Mesenchymal stem cell (in vitro differentiated cells and primary cell): ENCODE measurements at regions not wholly inside any gene's neighbourhood (a gene's known extent, or its start where the extent isn't known, plus 50 kb on each side); places are given as distances from the start of the nearest gene placed in this dataset.

Source experiments
- DNase-seq: peaks from one replicate; pipeline ENCODE4 v3.0.0-alpha.2; 2013
- H2AFZ ChIP-seq: one replicate; pipeline ENCODE4 v1.6.1; 2013; ENCODE audit warnings: low read depth, mild to moderate bottlenecking, control low read depth, inconsistent platforms, low read length, moderate library complexity
- H2AK5ac ChIP-seq: 2 replicates; pipeline ENCODE4 v1.6.1; 2013; ENCODE audit warnings: low read length, moderate library complexity, mild to moderate bottlenecking, inconsistent platforms; ENCODE audit not compliant: severe bottlenecking
- H2BK120ac ChIP-seq: one replicate; pipeline ENCODE4 v1.6.1; 2013; ENCODE audit warnings: low read depth, mild to moderate bottlenecking, inconsistent platforms, low read length, moderate library complexity
- H2BK12ac ChIP-seq, 2 experiments: one replicate each; pipeline ENCODE4 v1.6.1; 2013; ENCODE audit warnings: inconsistent platforms in 2 of 2, low read length in 2 of 2, mild to moderate bottlenecking in 2 of 2, moderate library complexity in 2 of 2, control low read depth in 1 of 2
- H2BK15ac ChIP-seq: one replicate; pipeline ENCODE4 v1.6.1; 2013; ENCODE audit warnings: mild to moderate bottlenecking, low read depth, inconsistent platforms; ENCODE audit not compliant: poor library complexity, severe bottlenecking
- H2BK5ac ChIP-seq: 2 replicates; pipeline ENCODE4 v1.6.1; 2013; ENCODE audit warnings: low read depth, mild to moderate bottlenecking, low read length, control low read depth, inconsistent platforms; ENCODE audit not compliant: poor library complexity, severe bottlenecking
- H3K14ac ChIP-seq, 2 experiments: one replicate each; pipeline ENCODE4 v1.6.1; 2013; ENCODE audit warnings: inconsistent platforms in 2 of 2, low read length in 2 of 2, control low read depth in 1 of 2, mild to moderate bottlenecking in 1 of 2, moderate library complexity in 1 of 2
- H3K18ac ChIP-seq, 2 experiments: one replicate each; pipeline ENCODE4 v1.6.1; 2013; ENCODE audit warnings: inconsistent platforms in 2 of 2, low read length in 2 of 2, control low read depth in 1 of 2, low read depth in 1 of 2, mild to moderate bottlenecking in 1 of 2
- H3K23ac ChIP-seq, 2 experiments: one replicate each; pipeline ENCODE4 v1.6.1; 2013; ENCODE audit warnings: inconsistent platforms in 2 of 2, low read length in 2 of 2, mild to moderate bottlenecking in 2 of 2, moderate library complexity in 2 of 2, control low read depth in 1 of 2
- H3K27ac ChIP-seq: 2 replicates; pipeline ENCODE4 v1.5.1; 2013; ENCODE audit warnings: mild to moderate bottlenecking, moderate library complexity, low read length, control low read depth, inconsistent platforms; ENCODE audit not compliant: poor library complexity, severe bottlenecking
- H3K27me3 ChIP-seq, 2 experiments: 2 replicates each; pipeline versions ENCODE4 v1.6.1 to v1.7.0; 2013; ENCODE audit warnings: low read length in 2 of 2, mild to moderate bottlenecking in 2 of 2, moderate library complexity in 2 of 2, control low read depth in 1 of 2, inconsistent platforms in 1 of 2; ENCODE audit not compliant: control insufficient read depth in 1 of 2, insufficient read depth in 1 of 2
- H3K36me3 ChIP-seq, 2 experiments: 2 replicates each; pipeline versions ENCODE4 v1.6.1 to v1.7.0; 2013; ENCODE audit warnings: low read length in 2 of 2, control low read depth in 1 of 2, inconsistent platforms in 1 of 2, low read depth in 1 of 2, mild to moderate bottlenecking in 1 of 2; ENCODE audit not compliant: insufficient read depth in 2 of 2, control insufficient read depth in 1 of 2
- H3K4ac ChIP-seq, 2 experiments: one replicate each; pipeline ENCODE4 v1.6.1; 2013; ENCODE audit warnings: inconsistent platforms in 2 of 2, low read length in 2 of 2, mild to moderate bottlenecking in 2 of 2, moderate library complexity in 2 of 2, control low read depth in 1 of 2, low read depth in 1 of 2
- H3K4me1 ChIP-seq: 2 replicates; pipeline ENCODE4 v1.6.1; 2013; ENCODE audit warnings: low read depth, low read length, control low read depth; ENCODE audit not compliant: control insufficient read depth, insufficient read depth
- H3K4me2 ChIP-seq: 2 replicates; pipeline ENCODE4 v1.6.1; 2013; ENCODE audit warnings: low read length, mild to moderate bottlenecking, inconsistent platforms; ENCODE audit not compliant: poor library complexity, severe bottlenecking
- H3K4me3 ChIP-seq, 2 experiments: 2 replicates each; pipeline versions ENCODE4 v1.5.1 to v1.7.0; 2013; ENCODE audit warnings: low read length in 2 of 2, mild to moderate bottlenecking in 2 of 2, control low read depth in 1 of 2, low read depth in 1 of 2; ENCODE audit not compliant: insufficient read depth in 1 of 2
- H3K79me1 ChIP-seq: replicated peaks from 2 replicates; pipeline ENCODE4 v1.6.1; 2013; ENCODE audit warnings: mild to moderate bottlenecking, control low read depth, low read length, inconsistent platforms; ENCODE audit not compliant: poor library complexity, severe bottlenecking
- H3K9ac ChIP-seq: 2 replicates; pipeline ENCODE4 v1.7.0; 2013; ENCODE audit warnings: mild to moderate bottlenecking, low read length, moderate library complexity
- H3K9me3 ChIP-seq: 2 replicates; pipeline ENCODE4 v1.7.0; 2013; ENCODE audit warnings: mild to moderate bottlenecking, low read length; ENCODE audit not compliant: control insufficient read depth
- H4K8ac ChIP-seq: one replicate; pipeline ENCODE4 v1.6.1; 2013; ENCODE audit warnings: inconsistent platforms, mild to moderate bottlenecking, low read length, moderate library complexity
- H4K91ac ChIP-seq: one replicate; pipeline ENCODE4 v1.6.1; 2013; ENCODE audit warnings: mild to moderate bottlenecking, low read length, inconsistent platforms
- WGBS: methylation state at CpG from one replicate; pipeline ENCODE4 v1.1.7; 2013; ENCODE audit warnings: mixed read lengths; 5-methylcytosine and 5-hydroxymethylcytosine counted together

- H4K8ac ChIP-seq: no peak overlapping the region
- H3K4me3 ChIP-seq: no peak overlapping the region
- H2AFZ ChIP-seq: no peak overlapping the region
- no peak overlapping the region for H3K27ac ChIP-seq
- H3K14ac ChIP-seq: no peak overlapping the region
- H3K4me2 ChIP-seq: no peak overlapping the region
- H3K79me1 ChIP-seq: no peaks in the 10 kb centered on the region
- no peak overlapping the region for H2BK5ac ChIP-seq
- no peak overlapping the region for H4K91ac ChIP-seq
- H3K27me3 ChIP-seq: no peaks in the 10 kb centered on the region
- H3K18ac ChIP-seq: no peak overlapping the region
- no peaks in the 10 kb centered on the region for H3K36me3 ChIP-seq
- H3K23ac ChIP-seq: no peak overlapping the region
- DNase-seq: no peak
- H3K4ac ChIP-seq: no peak overlapping the region
- H3K4me1 ChIP-seq: no peaks in the 10 kb centered on the region
- no peak overlapping the region for H3K9ac ChIP-seq
- no peak overlapping the region for H2AK5ac ChIP-seq
- 76% methylated on average over 3 of the region's 5 CpGs for WGBS
- no peaks in the 10 kb centered on the region for H3K9me3 ChIP-seq
- no peak overlapping the region for H2BK12ac ChIP-seq
- H2BK120ac ChIP-seq: no peak overlapping the region
- no peak overlapping the region for H2BK15ac ChIP-seq
Measured at GRCh38 chr10:111289461-111289860, 212.6 kb downstream of the ADRA2A start.

- no CpG with 5 or more reads among the region's 3 CpGs for WGBS
- H4K8ac ChIP-seq: no peak overlapping the region
- no peak overlapping the region for H2BK15ac ChIP-seq
- H3K4me3 ChIP-seq: no peak overlapping the region
- H3K4ac ChIP-seq: no peak overlapping the region
- no peak overlapping the region for H3K9ac ChIP-seq
- no peak overlapping the region for H2BK5ac ChIP-seq
- H3K4me1 ChIP-seq: no peaks in the 10 kb centered on the region
- no peak overlapping the region for H2AK5ac ChIP-seq
- H3K4me2 ChIP-seq: no peak overlapping the region
- no peak for DNase-seq
- H3K36me3 ChIP-seq: no peaks in the 10 kb centered on the region
- no peak overlapping the region for H3K14ac ChIP-seq
- H3K79me1 ChIP-seq: no peaks in the 10 kb centered on the region
- no peak overlapping the region for H2AFZ ChIP-seq
- H3K23ac ChIP-seq: no peak overlapping the region
- no peaks in the 10 kb centered on the region for H3K27me3 ChIP-seq
- no peak overlapping the region for H4K91ac ChIP-seq
- no peak overlapping the region for H2BK12ac ChIP-seq
- no peak overlapping the region for H3K18ac ChIP-seq
- H3K9me3 ChIP-seq: no peaks in the 10 kb centered on the region
- no peak overlapping the region for H3K27ac ChIP-seq
- H2BK120ac ChIP-seq: no peak overlapping the region
Measured at GRCh38 chr10:111290649-111291048, 213.8 kb downstream of the ADRA2A start.

- H3K27ac ChIP-seq: no peak overlapping the region
- 64% methylated on average over 1 of the region's 1 CpG for WGBS
- no peak overlapping the region for H3K14ac ChIP-seq
- no peak overlapping the region for H2BK15ac ChIP-seq
- no peak overlapping the region for H3K23ac ChIP-seq
- H4K8ac ChIP-seq: no peak overlapping the region
- no peak overlapping the region for H3K18ac ChIP-seq
- H3K9me3 ChIP-seq: no peaks in the 10 kb centered on the region
- no peaks in the 10 kb centered on the region for H3K4me1 ChIP-seq
- H3K4ac ChIP-seq: no peak overlapping the region
- no peak overlapping the region for H2AFZ ChIP-seq
- H2BK120ac ChIP-seq: no peak overlapping the region
- no peak overlapping the region for H3K4me2 ChIP-seq
- peak overlapping the region in 1 of 2 experiments; percentile 18 for H2BK12ac ChIP-seq
- no peak overlapping the region for H3K4me3 ChIP-seq
- H3K36me3 ChIP-seq: no peaks in the 10 kb centered on the region
- peak; percentile 40 for DNase-seq
- no peak overlapping the region for H2AK5ac ChIP-seq
- H3K27me3 ChIP-seq: no peaks in the 10 kb centered on the region
- H4K91ac ChIP-seq: no peak overlapping the region
- no peaks in the 10 kb centered on the region for H3K79me1 ChIP-seq
- H3K9ac ChIP-seq: no peak overlapping the region
- H2BK5ac ChIP-seq: no peak overlapping the region
Measured at GRCh38 chr10:111295788-111296187, 219.0 kb downstream of the ADRA2A start.

DNA sequence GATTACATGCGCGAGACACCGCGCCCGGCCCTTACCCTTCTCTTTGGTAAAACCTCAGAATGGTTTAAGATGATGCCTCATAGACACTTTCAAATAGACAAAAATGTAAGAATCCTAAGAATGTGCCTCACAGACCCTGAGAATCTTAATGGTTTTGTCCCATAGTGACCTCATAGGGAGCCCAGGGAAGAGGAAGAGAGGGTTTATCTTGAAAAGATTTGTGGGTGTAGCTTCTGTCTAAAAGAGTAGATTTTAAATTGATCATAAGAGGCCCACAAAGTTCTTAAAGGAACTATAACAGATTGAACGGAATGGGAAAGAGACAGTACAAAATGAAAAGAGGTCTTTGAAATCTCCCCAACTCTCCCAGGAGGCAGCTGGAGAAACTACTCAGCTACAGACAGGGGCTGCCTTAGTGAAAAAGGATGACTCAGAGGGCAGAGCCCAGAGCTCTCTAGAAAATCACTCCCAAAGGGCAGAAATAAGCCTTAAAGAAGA, 220.6 kb downstream of the ADRA2A start:
- Histone ChIP-seq H3K18ac (no peak overlapping the region), H3K36me3 (no peaks in the 10 kb centered on the region), H3K27ac (no peak overlapping the region), H2AK5ac (no peak overlapping the region), H3K14ac (no peak overlapping the region), H2BK15ac (no peak overlapping the region), H3K4me1 (no peaks in the 10 kb centered on the region), H3K23ac (no peak overlapping the region), H2BK12ac (no peak overlapping the region), H2BK5ac (no peak overlapping the region), H2BK120ac (no peak overlapping the region), H3K4me2 (no peak overlapping the region), H3K9ac (peak overlapping the region; percentile 41), H2AFZ (no peak overlapping the region), H3K79me1 (no peaks in the 10 kb centered on the region), H4K91ac (no peak overlapping the region), H3K4ac (no peak overlapping the region), H4K8ac (no peak overlapping the region), H3K4me3 (no peak overlapping the region), H3K27me3 (no peaks in the 10 kb centered on the region), H3K9me3 (no peaks in the 10 kb centered on the region)
- DNase-seq: peak; percentile 85
- WGBS: 0% methylated on average over 6 of the region's 6 CpGs
